ENCODE measurements at regions not wholly inside any gene's neighbourhood (a gene's known extent, or its start where the extent isn't known, plus 50 kb on each side); places are given as distances from the start of the nearest gene placed in this dataset.

- TF ChIP-seq CTCF (IDR thresholded peaks at IDR 0.05) (no peak), EZH2 (IDR thresholded peaks at IDR 0.05; ENCODE audit: borderline replicate concordance, insufficient read depth, low read depth, low read length, poor library complexity, severe bottlenecking) (no peak)
Observed at GRCh38 chr12:127339065-127339464, 927.9 kb upstream of the TMEM132C start.

Data from B cell (primary cell).